Transverse colon (tissue), 4 donors: ENCODE measurements at regions not wholly inside any gene's neighbourhood (a gene's known extent, or its start where the extent isn't known, plus 50 kb on each side); places are given as distances from the start of the nearest gene placed in this dataset.

Experiments used
- DNase-seq: peaks from one replicate; pipeline ENCODE4 v3.0.0-alpha.2; 2019
- H3K27ac ChIP-seq, 4 donors: fragments of 200-600 bp; sonication (generic); 2 replicates each; pipeline ENCODE4 v1.5.1; 2016 to 2018; ENCODE audit warnings: inconsistent platforms in 4 of 4
- H3K27me3 ChIP-seq: fragments of 200-600 bp; sonication (generic); 2 replicates; pipeline ENCODE4 v1.5.1; 2017; ENCODE audit warnings: inconsistent platforms
- H3K36me3 ChIP-seq, 4 donors: fragments of 200-600 bp; sonication (generic); 2 replicates each; pipeline ENCODE4 v1.5.1; 2017 to 2019; ENCODE audit warnings: inconsistent platforms in 4 of 4
- H3K4me1 ChIP-seq, 4 donors: fragments of 200-600 bp; sonication (generic); 2 replicates each; pipeline ENCODE4 v1.5.1; 2017 to 2020; ENCODE audit warnings: inconsistent platforms in 4 of 4
- H3K4me3 ChIP-seq, 4 donors: fragments of 200-600 bp; sonication (generic); 1 replicate in 1 of 4; 2 replicates in 3 of 4; pipeline versions ENCODE4 v1.5.1 to v1.6.1; 2017 to 2019; ENCODE audit warnings: inconsistent platforms in 4 of 4
- H3K9me3 ChIP-seq, 2 donors: fragments of 200-600 bp; sonication (generic); 2 replicates each; pipeline ENCODE4 v1.5.1; 2017 to 2019; ENCODE audit warnings: inconsistent platforms in 2 of 2
- EP300 ChIP-seq: sonication (generic); formaldehyde crosslinking; IDR thresholded peaks from one replicate; pipeline ENCODE4 v1.6.1; 2017; ENCODE audit warnings: antibody characterized with exemption, low read depth
- POLR2A ChIP-seq: fragments of 450-650 bp; IDR thresholded peaks from one replicate; pipeline ENCODE4 v1.6.1; 2016; ENCODE audit warnings: antibody characterized with exemption, mild to moderate bottlenecking, moderate library complexity
- POLR2AphosphoS5 ChIP-seq, 3 donors: sonication (generic); formaldehyde crosslinking; IDR thresholded peaks; one replicate each; pipeline ENCODE4 v1.6.1; 2016; ENCODE audit warnings: antibody characterized with exemption in 3 of 3
- WGBS, 2 donors: methylation state at CpG; one replicate each; pipeline ENCODE4 v1.1.5; 2018; ENCODE audit warnings: low coverage in 1 of 2; 5-methylcytosine and 5-hydroxymethylcytosine counted together
- in situ Hi-C, 4 donors: fragments of 200-750 bp; cut with MboI; loops; one replicate each; pipeline versions ENCODE4 v1.15.0 to v1.15.1; 2017; ENCODE audit warnings: low sequenced_read_pairs in 3 of 4, low pct_ligation_motif_present in 1 of 4, low pct_unique_long_range_greater_than_20kb in 1 of 4
- intact Hi-C: fragments of 100-400 bp; cut with DNase I; formaldehyde crosslinking; loops from one replicate; pipeline ENCODE4 v1.15.1; 2023; ENCODE audit warnings: low total_unique reads
- TF ChIP-seq, protein P1 (sequence below), 5 experiments: fragments of 200-600 bp in 3 of 5; fragments of 450-650 bp in 2 of 5; sonication (generic) in 3 of 5; IDR thresholded peaks; 1 replicate in 2 of 5; 2 replicates in 3 of 5; pipeline ENCODE4 v1.5.1; 2016 to 2017; ENCODE audit warnings: antibody characterized with exemption in 5 of 5, inconsistent platforms in 3 of 5, mild to moderate bottlenecking in 2 of 5, moderate library complexity in 1 of 5

DNA sequence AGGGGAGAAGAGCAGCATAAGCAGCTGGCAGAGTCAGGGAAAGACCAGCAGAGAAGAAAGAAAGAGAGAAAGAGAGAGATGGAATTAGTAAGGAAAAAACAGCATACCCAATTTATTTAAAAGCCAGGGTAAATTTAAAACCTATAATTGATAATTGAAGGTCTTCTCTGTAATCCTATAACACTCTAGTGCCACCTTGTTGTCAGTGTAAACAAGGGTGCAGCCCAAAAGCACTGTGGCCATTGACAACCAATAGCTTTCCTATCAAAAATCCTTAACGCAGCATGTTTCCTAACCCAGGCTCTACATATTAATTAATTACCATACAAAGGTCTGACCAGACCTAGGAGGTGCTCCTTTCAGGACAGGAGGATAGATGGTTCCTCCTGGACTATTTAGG, 447.2 kb upstream of the HSFY2 start:
- TF ChIP-seq, protein P1, sequence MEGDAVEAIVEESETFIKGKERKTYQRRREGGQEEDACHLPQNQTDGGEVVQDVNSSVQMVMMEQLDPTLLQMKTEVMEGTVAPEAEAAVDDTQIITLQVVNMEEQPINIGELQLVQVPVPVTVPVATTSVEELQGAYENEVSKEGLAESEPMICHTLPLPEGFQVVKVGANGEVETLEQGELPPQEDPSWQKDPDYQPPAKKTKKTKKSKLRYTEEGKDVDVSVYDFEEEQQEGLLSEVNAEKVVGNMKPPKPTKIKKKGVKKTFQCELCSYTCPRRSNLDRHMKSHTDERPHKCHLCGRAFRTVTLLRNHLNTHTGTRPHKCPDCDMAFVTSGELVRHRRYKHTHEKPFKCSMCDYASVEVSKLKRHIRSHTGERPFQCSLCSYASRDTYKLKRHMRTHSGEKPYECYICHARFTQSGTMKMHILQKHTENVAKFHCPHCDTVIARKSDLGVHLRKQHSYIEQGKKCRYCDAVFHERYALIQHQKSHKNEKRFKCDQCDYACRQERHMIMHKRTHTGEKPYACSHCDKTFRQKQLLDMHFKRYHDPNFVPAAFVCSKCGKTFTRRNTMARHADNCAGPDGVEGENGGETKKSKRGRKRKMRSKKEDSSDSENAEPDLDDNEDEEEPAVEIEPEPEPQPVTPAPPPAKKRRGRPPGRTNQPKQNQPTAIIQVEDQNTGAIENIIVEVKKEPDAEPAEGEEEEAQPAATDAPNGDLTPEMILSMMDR (IDR thresholded peaks at IDR 0.05), result no peak
- TF ChIP-seq EP300 (no peak), POLR2AphosphoS5 (IDR thresholded peaks at IDR 0.05) (no peak)
- H3K9me3 ChIP-seq, result no peaks in the 10 kb centered on the region
- in situ Hi-C loops (no loop called here), intact Hi-C loops (no loop called here)
- no peaks in the 10 kb centered on the region for H3K36me3 ChIP-seq
- no peak overlapping the region for H3K4me3 ChIP-seq
- no peak for DNase-seq
- 20% methylated on average over 1 of the region's 1 CpG; no CpG with 5 or more reads in 1 of the 2 donors for WGBS, 2 donors
- H3K27ac ChIP-seq, result no peak overlapping the region
- H3K27me3 ChIP-seq, result no peaks in the 10 kb centered on the region
- H3K4me1 ChIP-seq, result no peaks in the 10 kb centered on the region

- no CpG with 5 or more reads among the region's 2 CpGs for WGBS, 2 donors
- TF ChIP-seq, protein P1 (IDR thresholded peaks at IDR 0.05), result no peak
- TF ChIP-seq POLR2AphosphoS5 (IDR thresholded peaks at IDR 0.05) (no peak), POLR2A (no peak), EP300 (no peak)
- H3K36me3 ChIP-seq, result no peaks in the 10 kb centered on the region
- H3K9me3 ChIP-seq, result no peaks in the 10 kb centered on the region
- H3K4me3 ChIP-seq, result no peak overlapping the region
- no peaks in the 10 kb centered on the region for H3K4me1 ChIP-seq
- intact Hi-C loops, result no loop called here
- H3K27me3 ChIP-seq, result no peaks in the 10 kb centered on the region
- in situ Hi-C loops, result no loop called here
- H3K27ac ChIP-seq, result no peak overlapping the region
- no peak for DNase-seq
These were observed 435.4 kb upstream of the HSFY2 start for GRCh38 chrY:19208915-19209314.

GRCh38 chrY:19207048-19207447, 433.5 kb upstream of the HSFY2 start:
- H3K27me3 ChIP-seq, result no peaks in the 10 kb centered on the region
- TF ChIP-seq EP300 (no peak), POLR2AphosphoS5 (IDR thresholded peaks at IDR 0.05) (no peak), POLR2A (no peak)
- TF ChIP-seq, protein P1 (IDR thresholded peaks at IDR 0.05), result no peak
- WGBS, 2 donors, result no CpG with 5 or more reads among the region's 1 CpG
- H3K4me3 ChIP-seq, result no peak overlapping the region
- no peaks in the 10 kb centered on the region for H3K36me3 ChIP-seq
- no peaks in the 10 kb centered on the region for H3K4me1 ChIP-seq
- no peak for DNase-seq
- H3K27ac ChIP-seq, result no peak overlapping the region
- no peaks in the 10 kb centered on the region for H3K9me3 ChIP-seq
- in situ Hi-C loops (no loop called here), intact Hi-C loops (no loop called here)

DNA sequence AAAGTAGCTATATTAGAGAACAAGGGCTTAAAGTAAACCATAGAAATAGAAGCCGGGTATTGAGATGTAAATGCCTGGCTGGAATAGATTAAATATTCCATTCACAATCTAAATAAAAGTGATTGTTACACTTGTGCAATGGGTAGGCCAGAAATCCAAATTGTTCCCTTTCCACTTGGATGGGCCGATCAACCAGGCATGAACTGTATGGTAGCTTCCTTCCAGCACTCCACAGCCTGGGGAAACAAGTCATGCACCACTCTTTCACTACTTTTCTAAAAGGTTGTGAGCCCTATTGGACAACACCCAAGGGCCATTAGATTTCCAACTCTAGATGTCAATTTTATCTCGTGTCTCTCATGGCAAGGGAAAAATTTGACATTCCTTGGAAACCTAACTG, 407.3 kb upstream of the HSFY2 start:
- TF ChIP-seq POLR2AphosphoS5 (IDR thresholded peaks at IDR 0.05) (no peak), EP300 (no peak), POLR2A (no peak)
- TF ChIP-seq, protein P1 (IDR thresholded peaks at IDR 0.05), result no peak

More for the DNA sequence above, 407.3 kb upstream of the HSFY2 start:
- 80% methylated on average over 1 of the region's 3 CpGs; no CpG with 5 or more reads in 1 of the 2 donors for WGBS, 2 donors
- in situ Hi-C loops (no loop called here), intact Hi-C loops (no loop called here)
- no peaks in the 10 kb centered on the region for H3K4me1 ChIP-seq
- H3K36me3 ChIP-seq, result no peaks in the 10 kb centered on the region
- no peaks in the 10 kb centered on the region for H3K9me3 ChIP-seq
- no peak overlapping the region for H3K4me3 ChIP-seq
- no peak for DNase-seq
- H3K27ac ChIP-seq, result no peak overlapping the region
- H3K27me3 ChIP-seq, result no peaks in the 10 kb centered on the region
